WTC11 (cell line): ENCODE measurements at regions not wholly inside any gene's neighbourhood (a gene's known extent, or its start where the extent isn't known, plus 50 kb on each side); places are given as distances from the start of the nearest gene placed in this dataset.
A peak's percentile ranks its signal among the peaks of the same experiment; 100 is the strongest.

Source experiments
- ATAC-seq: fragments of 200-7000 bp; cut with Tn5 transposase; 2 replicates; pipeline ENCODE4 v1.10.0; 2021; ENCODE audit warnings: mild to moderate bottlenecking, moderate library complexity
- CTCF ChIA-PET: fragments of 300-600 bp; sonication (Branson Sonifier 250); formaldehyde crosslinking; loops from one replicate; lab custom pipeline; 2021; ENCODE audit warnings: antibody characterized with exemption; lab: Charles Lee
- POLR2A ChIA-PET: fragments of 350-600 bp; sonication (Branson Sonifier 250); formaldehyde crosslinking; loops from one replicate; lab custom pipeline; 2021; ENCODE audit warnings: antibody characterized with exemption; lab: Charles Lee
- DNase-seq: peaks from one replicate; pipeline ENCODE4 v3.0.0; 2021; ENCODE audit warnings: low spot score
- H3K27ac Mint-ChIP-seq: 2 replicates; pipeline ENCODE4 v1.8.0; 2021; ENCODE audit warnings: mixed read lengths
- H3K27me3 Mint-ChIP-seq: 2 replicates; pipeline ENCODE4 v1.8.0; 2021; ENCODE audit warnings: low read depth, mild to moderate bottlenecking, moderate library complexity, mixed read lengths
- H3K36me3 Mint-ChIP-seq: 2 replicates; pipeline ENCODE4 v1.8.0; 2021; ENCODE audit warnings: mixed read lengths
- H3K4me1 Mint-ChIP-seq: 2 replicates; pipeline ENCODE4 v1.8.0; 2022; ENCODE audit warnings: mixed read lengths
- H3K4me3 Mint-ChIP-seq: 2 replicates; pipeline ENCODE4 v1.8.0; 2021; ENCODE audit warnings: mild to moderate bottlenecking, moderate library complexity, mixed read lengths
- H3K9me3 Mint-ChIP-seq: 2 replicates; pipeline ENCODE4 v1.8.0; 2021; ENCODE audit warnings: mixed read lengths
- ATF1 ChIP-seq: sonication (generic); formaldehyde crosslinking; IDR thresholded peaks from 2 replicates; pipeline ENCODE4 v1.8.1; 2023; ENCODE audit warnings: mild to moderate bottlenecking, moderate library complexity, missing genetic modification reagents
- CDX4 ChIP-seq: fragments of 250-450 bp; sonication (Bioruptor Pico); IDR thresholded peaks from 2 replicates; pipeline ENCODE4 v1.9.0; 2021; ENCODE audit warnings: moderate library complexity, mild to moderate bottlenecking, inconsistent platforms, borderline replicate concordance
- CREB1 ChIP-seq: sonication (generic); formaldehyde crosslinking; IDR thresholded peaks from 2 replicates; pipeline ENCODE4 v1.8.0; 2023; ENCODE audit warnings: mild to moderate bottlenecking, missing genetic modification reagents
- E2F5 ChIP-seq: sonication (generic); formaldehyde crosslinking; IDR thresholded peaks from 2 replicates; pipeline ENCODE4 v1.8.1; 2022; ENCODE audit warnings: mild to moderate bottlenecking, moderate library complexity, missing genetic modification reagents
- FOXK1 ChIP-seq: sonication (generic); formaldehyde crosslinking; IDR thresholded peaks from 2 replicates; pipeline ENCODE4 v1.8.0; 2022; ENCODE audit warnings: mild to moderate bottlenecking, moderate library complexity, missing genetic modification reagents
- FOXP4 ChIP-seq: sonication (generic); formaldehyde crosslinking; IDR thresholded peaks from 2 replicates; pipeline ENCODE4 v1.8.0; 2022; ENCODE audit warnings: mild to moderate bottlenecking, missing genetic modification reagents
- HMGA2 ChIP-seq: fragments of 250-450 bp; sonication (Bioruptor Pico); IDR thresholded peaks from 2 replicates; pipeline ENCODE4 v1.4.0; 2021; ENCODE audit warnings: mild to moderate bottlenecking, moderate library complexity
- IRF2 ChIP-seq: sonication (generic); formaldehyde crosslinking; IDR thresholded peaks from 2 replicates; pipeline ENCODE4 v1.8.0; 2022; ENCODE audit warnings: low read depth, missing genetic modification reagents, borderline replicate concordance
- NFE2L1 ChIP-seq: sonication (generic); formaldehyde crosslinking; IDR thresholded peaks from 2 replicates; pipeline ENCODE4 v1.8.1; 2023; ENCODE audit warnings: missing genetic modification reagents
- NR2C2 ChIP-seq: sonication (generic); formaldehyde crosslinking; IDR thresholded peaks from 2 replicates; pipeline ENCODE4 v1.8.0; 2022; ENCODE audit warnings: mild to moderate bottlenecking, missing genetic modification reagents
- PREB ChIP-seq: sonication (generic); formaldehyde crosslinking; IDR thresholded peaks from 2 replicates; pipeline ENCODE4 v1.8.1; 2022; ENCODE audit warnings: mild to moderate bottlenecking, missing genetic modification reagents, moderate library complexity, borderline replicate concordance
- SP1 ChIP-seq: sonication (generic); formaldehyde crosslinking; conservative IDR thresholded peaks from 2 replicates; pipeline ENCODE4 v1.8.1; 2022; ENCODE audit warnings: missing genetic modification reagents
- USF1 ChIP-seq: sonication (generic); formaldehyde crosslinking; IDR thresholded peaks from 2 replicates; pipeline ENCODE4 v1.8.0; 2022; ENCODE audit warnings: mild to moderate bottlenecking, missing genetic modification reagents
- ZBTB21 ChIP-seq: sonication (generic); formaldehyde crosslinking; IDR thresholded peaks from 2 replicates; pipeline ENCODE4 v1.8.1; 2023; ENCODE audit warnings: mild to moderate bottlenecking, missing genetic modification reagents, borderline replicate concordance
- ZNF219 ChIP-seq: sonication (generic); formaldehyde crosslinking; IDR thresholded peaks from 2 replicates; pipeline ENCODE4 v1.8.0; 2023; ENCODE audit warnings: missing genetic modification reagents, mild to moderate bottlenecking, borderline replicate concordance
- TF ChIP-seq, protein P1 (sequence below): sonication (generic); formaldehyde crosslinking; IDR thresholded peaks from 2 replicates; pipeline ENCODE4 v1.8.0; 2023; ENCODE audit warnings: missing genetic modification reagents, mild to moderate bottlenecking, borderline replicate concordance

- TF ChIP-seq CDX4 (CRISPR knock-in tag) (no peak), IRF2 (no peak), E2F5 (no peak), SP1 (CRISPR knock-in tag) (no peak), PREB (CRISPR knock-in tag) (no peak), ZBTB21 (CRISPR knock-in tag) (no peak)
Measured at GRCh38 chr13:50581586-50582196, 261.8 kb downstream of the DLEU7 start (continued).

DNA sequence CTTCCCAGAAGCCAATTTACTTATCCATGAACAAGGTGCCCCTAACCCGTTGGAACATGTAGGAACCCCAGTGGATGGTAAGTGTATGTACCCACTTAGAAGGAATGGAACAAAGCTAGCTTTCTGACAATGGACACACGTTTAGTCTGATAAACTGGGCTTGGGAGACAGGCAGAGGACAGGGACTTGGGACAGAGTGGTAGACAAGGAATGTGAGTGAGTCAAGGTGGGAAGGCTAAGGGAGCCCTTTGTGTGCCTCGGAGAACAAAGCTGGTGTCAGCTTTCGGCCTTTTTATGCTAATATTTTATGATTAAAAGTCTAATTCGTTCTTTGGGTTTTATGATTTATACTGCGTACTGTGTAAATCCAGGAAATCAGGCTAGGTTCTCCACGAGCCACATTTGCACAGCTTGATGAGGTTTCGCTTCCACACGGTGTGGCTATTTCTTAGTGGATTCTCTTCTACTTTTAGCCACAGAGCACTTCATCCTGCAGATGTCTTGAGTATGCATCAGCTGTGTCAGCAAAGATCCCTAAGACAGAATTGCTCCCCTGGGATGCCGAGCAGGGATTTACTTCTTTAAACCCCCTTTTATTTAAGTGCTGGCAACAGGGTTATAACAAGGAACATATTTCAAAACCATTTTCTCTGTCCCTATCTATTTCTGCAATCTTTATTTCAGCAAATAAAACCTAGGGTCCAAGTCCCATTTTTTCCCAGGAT, 258.5 kb downstream of the DLEU7 start:
- H3K36me3 Mint-ChIP-seq, result no peaks in the 10 kb centered on the region
- POLR2A ChIA-PET, result no interaction called here
- H3K27me3 Mint-ChIP-seq, result no peaks in the 10 kb centered on the region
- no peak overlapping the region for H3K4me3 Mint-ChIP-seq
- peaks cover 27% of the 10 kb centered on the region for H3K4me1 Mint-ChIP-seq
- TF ChIP-seq E2F5, result no peak
- TF ChIP-seq CREB1 (CRISPR knock-in tag), result no peak
- no peak for TF ChIP-seq ATF1
- no peak for TF ChIP-seq USF1
- no peak for TF ChIP-seq FOXP4 (CRISPR knock-in tag)
- TF ChIP-seq NFE2L1 (CRISPR knock-in tag), result no peak
- ATAC-seq (peak; percentile 56; the same call in 1 of the 2 replicates), DNase-seq (no peak)
- H3K27ac Mint-ChIP-seq, result no peak overlapping the region
- H3K9me3 Mint-ChIP-seq, result no peaks in the 10 kb centered on the region; the same call in 1 of the 2 replicates
- CTCF ChIA-PET, result interaction anchor here (0.5 to 1.3 kb wide), 3 partner anchors 208 to 322 kb away, joined by 3 to 4 read pairs (median 3); no protein-coding TSS in a partner anchor

GRCh38 chr13:50585674-50586413, 257.6 kb downstream of the DLEU7 start:
- ATAC-seq, result no peak
- H3K36me3 Mint-ChIP-seq, result no peaks in the 10 kb centered on the region
- H3K27me3 Mint-ChIP-seq, result no peaks in the 10 kb centered on the region
- no peak for DNase-seq
- H3K9me3 Mint-ChIP-seq, result no peaks in the 10 kb centered on the region; the same call in 1 of the 2 replicates
- peaks cover 25% of the 10 kb centered on the region for H3K4me1 Mint-ChIP-seq
- H3K27ac Mint-ChIP-seq, result no peak overlapping the region
- ChIA-PET POLR2A (no interaction called here), CTCF (interaction anchor here (1.3 kb wide), 1 partner anchor 215 kb away, joined by 4 read pairs; no protein-coding TSS in a partner anchor)
- no peak overlapping the region for H3K4me3 Mint-ChIP-seq
- TF ChIP-seq CDX4 (CRISPR knock-in tag), result no peak
- TF ChIP-seq, protein P1, sequence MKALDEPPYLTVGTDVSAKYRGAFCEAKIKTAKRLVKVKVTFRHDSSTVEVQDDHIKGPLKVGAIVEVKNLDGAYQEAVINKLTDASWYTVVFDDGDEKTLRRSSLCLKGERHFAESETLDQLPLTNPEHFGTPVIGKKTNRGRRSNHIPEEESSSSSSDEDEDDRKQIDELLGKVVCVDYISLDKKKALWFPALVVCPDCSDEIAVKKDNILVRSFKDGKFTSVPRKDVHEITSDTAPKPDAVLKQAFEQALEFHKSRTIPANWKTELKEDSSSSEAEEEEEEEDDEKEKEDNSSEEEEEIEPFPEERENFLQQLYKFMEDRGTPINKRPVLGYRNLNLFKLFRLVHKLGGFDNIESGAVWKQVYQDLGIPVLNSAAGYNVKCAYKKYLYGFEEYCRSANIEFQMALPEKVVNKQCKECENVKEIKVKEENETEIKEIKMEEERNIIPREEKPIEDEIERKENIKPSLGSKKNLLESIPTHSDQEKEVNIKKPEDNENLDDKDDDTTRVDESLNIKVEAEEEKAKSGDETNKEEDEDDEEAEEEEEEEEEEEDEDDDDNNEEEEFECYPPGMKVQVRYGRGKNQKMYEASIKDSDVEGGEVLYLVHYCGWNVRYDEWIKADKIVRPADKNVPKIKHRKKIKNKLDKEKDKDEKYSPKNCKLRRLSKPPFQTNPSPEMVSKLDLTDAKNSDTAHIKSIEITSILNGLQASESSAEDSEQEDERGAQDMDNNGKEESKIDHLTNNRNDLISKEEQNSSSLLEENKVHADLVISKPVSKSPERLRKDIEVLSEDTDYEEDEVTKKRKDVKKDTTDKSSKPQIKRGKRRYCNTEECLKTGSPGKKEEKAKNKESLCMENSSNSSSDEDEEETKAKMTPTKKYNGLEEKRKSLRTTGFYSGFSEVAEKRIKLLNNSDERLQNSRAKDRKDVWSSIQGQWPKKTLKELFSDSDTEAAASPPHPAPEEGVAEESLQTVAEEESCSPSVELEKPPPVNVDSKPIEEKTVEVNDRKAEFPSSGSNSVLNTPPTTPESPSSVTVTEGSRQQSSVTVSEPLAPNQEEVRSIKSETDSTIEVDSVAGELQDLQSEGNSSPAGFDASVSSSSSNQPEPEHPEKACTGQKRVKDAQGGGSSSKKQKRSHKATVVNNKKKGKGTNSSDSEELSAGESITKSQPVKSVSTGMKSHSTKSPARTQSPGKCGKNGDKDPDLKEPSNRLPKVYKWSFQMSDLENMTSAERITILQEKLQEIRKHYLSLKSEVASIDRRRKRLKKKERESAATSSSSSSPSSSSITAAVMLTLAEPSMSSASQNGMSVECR (CRISPR knock-in tag), result no peak
- no peak for TF ChIP-seq HMGA2
- TF ChIP-seq NR2C2, result no peak
- TF ChIP-seq ZNF219 (CRISPR knock-in tag), result no peak
- TF ChIP-seq FOXK1 (CRISPR knock-in tag), result no peak
